WERI-Rb-1 (cell line): ENCODE measurements at regions not wholly inside any gene's neighbourhood (a gene's known extent, or its start where the extent isn't known, plus 50 kb on each side); places are given as distances from the start of the nearest gene placed in this dataset.

Experiments
- DNase-seq: peaks from one replicate; pipeline ENCODE4 v3.0.0-alpha.2; 2020
- H3K27ac ChIP-seq: fragments of 250-450 bp; sonication (Bioruptor Pico); 2 replicates; pipeline ENCODE4 v1.5.1; 2020; ENCODE audit warnings: mild to moderate bottlenecking, moderate library complexity
- H3K27me3 ChIP-seq: fragments of 250-450 bp; sonication (Bioruptor Pico); 2 replicates; pipeline ENCODE4 v1.5.1; 2021; ENCODE audit warnings: mild to moderate bottlenecking, low read depth, moderate library complexity; ENCODE audit not compliant: insufficient read depth, severe bottlenecking
- H3K36me3 ChIP-seq: fragments of 250-450 bp; sonication (Bioruptor Pico); 2 replicates; pipeline ENCODE4 v1.5.1; 2020; ENCODE audit warnings: mild to moderate bottlenecking, moderate library complexity
- H3K4me3 ChIP-seq: 2 replicates; pipeline ENCODE4 v1.5.1; 2011; ENCODE audit warnings: low read depth, mild to moderate bottlenecking, control low read depth, low read length
- H3K9me3 ChIP-seq: fragments of 250-450 bp; sonication (Bioruptor Pico); 2 replicates; pipeline ENCODE4 v1.5.1; 2021; ENCODE audit warnings: mild to moderate bottlenecking, moderate library complexity; ENCODE audit not compliant: severe bottlenecking
- TF ChIP-seq, protein P1 (sequence below): IDR thresholded peaks from 2 replicates; pipeline ENCODE4 v1.5.1; 2011; ENCODE audit warnings: low read depth, mild to moderate bottlenecking, control low read depth, inconsistent platforms, low read length

DNA sequence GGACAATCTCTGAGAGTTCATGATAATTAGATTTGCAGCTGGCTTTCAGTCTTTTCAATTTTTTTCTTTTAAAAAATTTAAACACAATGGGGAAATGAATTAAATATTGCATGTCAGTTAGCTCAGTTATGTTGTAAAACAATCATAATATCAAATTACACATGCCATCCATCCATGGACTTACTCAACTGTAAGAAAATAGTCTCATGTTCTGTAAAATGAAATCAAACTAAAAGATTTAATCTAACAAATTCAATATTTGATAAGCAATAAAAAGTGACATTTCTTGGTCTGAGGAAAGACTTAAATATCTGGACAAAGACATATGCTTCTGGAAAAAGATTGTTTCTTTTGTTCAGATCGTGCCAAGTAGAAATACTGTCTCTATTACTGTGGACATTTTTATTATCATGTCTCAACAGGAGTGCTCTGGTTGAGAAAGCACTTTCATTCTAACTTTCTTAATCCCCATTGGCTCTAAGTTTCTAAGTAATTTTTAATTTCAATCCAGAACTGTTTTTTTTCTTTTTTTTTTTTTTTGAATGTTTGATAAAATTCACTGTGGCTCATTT is 179.2 kb upstream of the FAM3C start:
- TF ChIP-seq, protein P1, sequence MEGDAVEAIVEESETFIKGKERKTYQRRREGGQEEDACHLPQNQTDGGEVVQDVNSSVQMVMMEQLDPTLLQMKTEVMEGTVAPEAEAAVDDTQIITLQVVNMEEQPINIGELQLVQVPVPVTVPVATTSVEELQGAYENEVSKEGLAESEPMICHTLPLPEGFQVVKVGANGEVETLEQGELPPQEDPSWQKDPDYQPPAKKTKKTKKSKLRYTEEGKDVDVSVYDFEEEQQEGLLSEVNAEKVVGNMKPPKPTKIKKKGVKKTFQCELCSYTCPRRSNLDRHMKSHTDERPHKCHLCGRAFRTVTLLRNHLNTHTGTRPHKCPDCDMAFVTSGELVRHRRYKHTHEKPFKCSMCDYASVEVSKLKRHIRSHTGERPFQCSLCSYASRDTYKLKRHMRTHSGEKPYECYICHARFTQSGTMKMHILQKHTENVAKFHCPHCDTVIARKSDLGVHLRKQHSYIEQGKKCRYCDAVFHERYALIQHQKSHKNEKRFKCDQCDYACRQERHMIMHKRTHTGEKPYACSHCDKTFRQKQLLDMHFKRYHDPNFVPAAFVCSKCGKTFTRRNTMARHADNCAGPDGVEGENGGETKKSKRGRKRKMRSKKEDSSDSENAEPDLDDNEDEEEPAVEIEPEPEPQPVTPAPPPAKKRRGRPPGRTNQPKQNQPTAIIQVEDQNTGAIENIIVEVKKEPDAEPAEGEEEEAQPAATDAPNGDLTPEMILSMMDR = no peak
- no peaks in the 10 kb centered on the region for H3K27me3 ChIP-seq
- no peak overlapping the region for H3K4me3 ChIP-seq
- no peak overlapping the region for H3K27ac ChIP-seq
- H3K9me3 ChIP-seq = no peaks in the 10 kb centered on the region
- no peaks in the 10 kb centered on the region for H3K36me3 ChIP-seq
- no peak for DNase-seq

DNA sequence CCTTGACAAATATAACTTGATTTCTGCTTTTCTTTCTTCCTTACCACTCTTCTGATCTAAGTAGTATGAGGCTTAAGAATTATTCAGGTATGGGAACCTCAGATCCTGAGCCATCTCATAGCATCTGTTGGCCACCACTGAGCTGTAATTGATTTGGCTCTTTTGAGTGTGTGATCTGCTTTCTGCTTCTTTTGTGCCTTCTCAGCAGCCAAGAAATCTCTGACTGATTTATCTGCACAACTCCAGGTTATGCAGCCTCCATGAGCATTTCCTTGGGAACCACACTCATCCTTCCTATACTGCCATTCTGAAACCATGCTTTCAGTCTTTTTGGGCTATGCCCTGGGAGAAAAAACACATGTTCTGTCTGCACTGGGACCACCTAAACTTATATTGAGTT is 178.0 kb upstream of the FAM3C start:
- Histone ChIP-seq H3K27ac (no peak overlapping the region), H3K4me3 (no peak overlapping the region), H3K36me3 (no peaks in the 10 kb centered on the region), H3K27me3 (no peaks in the 10 kb centered on the region), H3K9me3 (no peaks in the 10 kb centered on the region)
- DNase-seq = no peak
- TF ChIP-seq, protein P1 = no peak

DNA sequence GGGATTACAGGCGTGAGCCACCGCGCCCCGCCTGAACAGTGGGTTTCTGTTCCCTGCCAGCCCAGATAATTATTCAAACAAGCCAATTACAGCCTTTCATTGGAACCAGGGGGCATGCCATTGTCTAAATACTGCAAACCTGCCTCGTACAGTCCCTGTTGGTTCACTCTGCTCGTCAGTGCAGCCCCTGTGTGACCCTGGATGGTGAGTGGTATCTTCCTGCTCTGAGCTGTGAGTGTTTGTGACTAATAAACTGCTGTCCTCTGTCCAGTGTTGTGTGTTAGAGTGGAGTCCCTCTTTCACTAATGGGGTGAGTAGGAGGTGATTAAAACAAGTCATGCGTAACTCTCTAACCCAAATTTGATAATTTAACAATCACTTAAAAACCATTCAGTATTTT is 176.5 kb upstream of the FAM3C start:
- no peak for DNase-seq
- Histone ChIP-seq H3K4me3 (no peak overlapping the region), H3K36me3 (no peaks in the 10 kb centered on the region), H3K27me3 (no peaks in the 10 kb centered on the region), H3K27ac (no peak overlapping the region), H3K9me3 (no peaks in the 10 kb centered on the region)
- TF ChIP-seq, protein P1 = no peak

DNA sequence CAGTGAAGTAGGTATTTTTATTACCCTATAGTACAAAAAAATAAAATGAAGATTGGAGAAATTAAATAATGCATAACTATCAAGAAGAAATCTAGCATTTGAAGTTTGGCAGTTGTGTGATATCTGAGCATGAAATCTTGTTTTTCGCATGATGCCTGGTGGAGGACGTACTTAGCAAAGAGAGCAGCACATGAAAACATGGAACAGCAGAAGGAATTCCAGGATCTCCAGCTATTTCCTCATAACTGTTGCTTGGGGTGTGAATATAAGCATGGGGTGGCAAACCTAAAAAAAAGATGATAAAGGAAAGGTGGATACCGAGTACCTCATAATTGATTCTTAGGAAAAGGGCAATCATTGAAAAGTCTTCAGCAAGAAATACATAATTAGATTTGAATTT is 174.3 kb upstream of the FAM3C start:
- H3K27ac ChIP-seq = no peak overlapping the region
- no peak overlapping the region for H3K4me3 ChIP-seq
- TF ChIP-seq, protein P1 = no peak
- no peaks in the 10 kb centered on the region for H3K36me3 ChIP-seq
- DNase-seq = no peak
- no peaks in the 10 kb centered on the region for H3K9me3 ChIP-seq
- H3K27me3 ChIP-seq = no peaks in the 10 kb centered on the region

DNA sequence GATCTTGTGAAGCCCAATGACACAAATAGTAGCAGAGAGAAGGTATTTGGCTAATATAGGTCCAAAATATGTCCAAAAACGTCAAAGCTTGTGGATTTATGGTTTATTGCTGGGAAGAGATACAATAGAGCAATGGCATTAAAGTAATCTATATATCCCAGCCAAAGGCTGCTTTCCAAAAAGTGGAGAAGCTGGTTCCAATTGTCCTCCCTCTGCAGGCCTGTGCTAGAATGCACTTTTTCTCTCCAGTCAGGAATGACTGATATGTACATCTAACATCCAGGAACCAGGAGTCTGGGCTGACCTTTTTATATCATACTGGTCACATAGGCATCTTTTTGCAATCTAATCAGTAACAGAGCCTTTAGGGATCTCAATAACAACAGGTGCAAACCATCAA is 167.1 kb upstream of the FAM3C start:
- TF ChIP-seq, protein P1 = peak; percentile 21; the same call in 1 of the 2 replicates
- Histone ChIP-seq H3K27ac (no peak overlapping the region), H3K9me3 (no peaks in the 10 kb centered on the region), H3K27me3 (no peaks in the 10 kb centered on the region), H3K4me3 (no peak overlapping the region), H3K36me3 (no peaks in the 10 kb centered on the region)
- DNase-seq = no peak

DNA sequence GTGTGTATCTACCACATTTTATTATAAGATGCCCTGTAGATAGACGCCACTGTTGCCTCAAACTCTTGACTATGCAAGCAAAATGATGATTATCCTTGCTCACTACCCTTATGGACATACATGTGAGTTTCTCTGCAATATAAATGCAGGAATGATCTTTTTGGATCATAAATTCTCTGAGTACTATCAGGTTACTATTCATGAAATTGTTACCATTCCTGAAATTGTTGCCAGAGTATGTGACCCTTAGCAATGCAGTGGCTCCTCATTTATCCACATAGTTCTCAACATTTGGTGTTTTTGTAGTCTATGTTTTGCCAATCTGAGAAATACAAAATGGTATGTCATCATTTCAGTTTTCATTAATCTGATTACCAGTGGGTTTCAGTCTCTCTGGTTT is 166.2 kb upstream of the FAM3C start:
- H3K36me3 ChIP-seq = no peaks in the 10 kb centered on the region
- TF ChIP-seq, protein P1 = no peak
- H3K4me3 ChIP-seq = no peak overlapping the region
- no peaks in the 10 kb centered on the region for H3K27me3 ChIP-seq
- no peak overlapping the region for H3K27ac ChIP-seq
- H3K9me3 ChIP-seq = no peaks in the 10 kb centered on the region
- no peak for DNase-seq
